Loucy (cell line): ENCODE measurements at regions not wholly inside any gene's neighbourhood (a gene's known extent, or its start where the extent isn't known, plus 50 kb on each side); places are given as distances from the start of the nearest gene placed in this dataset.
"Not testable (repeated sequence)": the region's sequence is repeated elsewhere in the genome, so short reads cannot be mapped to it uniquely, and the experiment has no call there.

ENCODE experiments used
- H2AFZ ChIP-seq: fragments of 200-600 bp; sonication (generic); 2 replicates; pipeline ENCODE4 v1.6.0; 2016; ENCODE audit warnings: antibody characterized with exemption, mild to moderate bottlenecking, low read length, moderate library complexity
- H3F3A ChIP-seq: fragments of 200-600 bp; 2 replicates; pipeline ENCODE4 v1.6.0; 2016; ENCODE audit warnings: antibody characterized with exemption, low read depth, mild to moderate bottlenecking
- H3K27me3 ChIP-seq: fragments of 200-600 bp; sonication (generic); 2 replicates; pipeline ENCODE4 v1.6.1; 2014; ENCODE audit warnings: low read length, mild to moderate bottlenecking; ENCODE audit not compliant: insufficient read depth, poor library complexity, severe bottlenecking
- H3K36me3 ChIP-seq: fragments of 200-600 bp; sonication (generic); 2 replicates; pipeline ENCODE4 v1.6.1; 2016; ENCODE audit warnings: low read length; ENCODE audit not compliant: insufficient read depth
- H3K4me1 ChIP-seq: fragments of 200-600 bp; sonication (generic); 2 replicates; pipeline ENCODE4 v1.5.1; 2014; ENCODE audit warnings: low read length, mild to moderate bottlenecking; ENCODE audit not compliant: insufficient read depth, poor library complexity, severe bottlenecking
- H3K4me2 ChIP-seq: fragments of 200-600 bp; sonication (generic); 2 replicates; pipeline ENCODE4 v1.6.0; 2014; ENCODE audit warnings: antibody characterized with exemption, low read length, low read depth, mild to moderate bottlenecking; ENCODE audit not compliant: poor library complexity, severe bottlenecking
- H3K4me3 ChIP-seq: fragments of 200-600 bp; sonication (generic); 2 replicates; pipeline ENCODE4 v1.5.1; 2014; ENCODE audit warnings: low read length, mild to moderate bottlenecking, mixed read lengths; ENCODE audit not compliant: poor library complexity, severe bottlenecking
- H3K79me2 ChIP-seq: fragments of 200-600 bp; sonication (generic); 2 replicates; pipeline ENCODE4 v1.6.1; 2014; ENCODE audit warnings: low read length; ENCODE audit not compliant: insufficient read depth
- H3K9ac ChIP-seq: fragments of 200-600 bp; sonication (generic); 2 replicates; pipeline ENCODE4 v1.6.0; 2014; ENCODE audit warnings: mild to moderate bottlenecking, low read depth, low read length, moderate library complexity; ENCODE audit not compliant: poor library complexity, severe bottlenecking
- H3K9me2 ChIP-seq: fragments of 200-600 bp; sonication (generic); replicated peaks from 2 replicates; pipeline ENCODE4 v1.6.1; 2016; ENCODE audit warnings: low read depth, low read length, mixed read lengths
- H3K9me3 ChIP-seq: fragments of 200-600 bp; sonication (generic); 2 replicates; pipeline ENCODE4 v1.6.1; 2014; ENCODE audit warnings: mild to moderate bottlenecking, antibody characterized with exemption, low read length, low read depth; ENCODE audit not compliant: insufficient read depth
- H4K20me1 ChIP-seq: fragments of 200-600 bp; sonication (generic); 2 replicates; pipeline ENCODE4 v1.6.0; 2014; ENCODE audit warnings: antibody characterized with exemption, low read length, mild to moderate bottlenecking; ENCODE audit not compliant: insufficient read depth, poor library complexity, severe bottlenecking
- CTCF ChIP-seq: fragments of 200-600 bp; sonication (generic); conservative IDR thresholded peaks from 2 replicates; pipeline ENCODE4 v1.5.1; 2014; ENCODE audit warnings: mild to moderate bottlenecking, antibody characterized with exemption, low read length
- EZH2phosphoT487 ChIP-seq: fragments of 200-600 bp; IDR thresholded peaks from 2 replicates; pipeline ENCODE4 v1.6.1; 2018; ENCODE audit warnings: antibody characterized with exemption, mild to moderate bottlenecking, moderate library complexity, borderline replicate concordance

DNA sequence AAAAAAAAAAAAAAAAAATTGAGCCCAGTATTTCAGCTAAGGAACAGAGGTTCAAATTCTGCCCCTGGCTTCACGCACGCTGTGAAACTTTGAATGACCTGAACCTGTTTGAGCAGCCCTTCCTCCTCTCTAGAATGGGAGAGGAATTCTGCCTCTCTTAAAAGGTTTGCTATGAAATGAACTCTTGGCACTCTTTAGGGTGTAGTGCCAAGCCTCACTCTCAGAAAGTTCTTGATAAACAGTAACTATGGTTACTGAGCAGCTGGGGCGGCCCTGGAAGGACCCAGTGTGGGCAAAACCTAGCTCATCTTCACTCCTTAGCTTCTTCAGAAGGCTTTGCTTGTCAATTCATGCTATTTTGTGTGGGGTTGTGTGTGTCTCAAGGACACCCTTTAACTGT is 73.7 kb downstream of the GEMIN8 start:
- Histone ChIP-seq H3K4me1 (no peaks in the 10 kb centered on the region), H3F3A (no peaks in the 10 kb centered on the region), H3K9me2 (no peaks in the 10 kb centered on the region), H4K20me1 (no peaks in the 10 kb centered on the region), H3K9ac (no peak overlapping the region), H2AFZ (no peak overlapping the region), H3K4me2 (no peak overlapping the region), H3K79me2 (no peaks in the 10 kb centered on the region), H3K9me3 (no peaks in the 10 kb centered on the region), H3K27me3 (no peaks in the 10 kb centered on the region), H3K4me3 (no peak overlapping the region), H3K36me3 (no peaks in the 10 kb centered on the region)
- TF ChIP-seq CTCF: no peak
- TF ChIP-seq EZH2phosphoT487: no peak

- Histone ChIP-seq H2AFZ (no peak overlapping the region), H3K4me3 (no peak overlapping the region), H3K27me3 (no peaks in the 10 kb centered on the region), H3K36me3 (no peaks in the 10 kb centered on the region), H3K4me1 (no peaks in the 10 kb centered on the region), H3K9me2 (no peaks in the 10 kb centered on the region), H3K4me2 (no peak overlapping the region), H3F3A (no peaks in the 10 kb centered on the region), H3K9ac (no peak overlapping the region), H3K79me2 (no peaks in the 10 kb centered on the region), H4K20me1 (no peaks in the 10 kb centered on the region), H3K9me3 (no peaks in the 10 kb centered on the region)
- no peak for TF ChIP-seq EZH2phosphoT487
- no peak for TF ChIP-seq CTCF
Measured at GRCh38 chrX:13955095-13955647, 74.5 kb downstream of the GEMIN8 start.

DNA sequence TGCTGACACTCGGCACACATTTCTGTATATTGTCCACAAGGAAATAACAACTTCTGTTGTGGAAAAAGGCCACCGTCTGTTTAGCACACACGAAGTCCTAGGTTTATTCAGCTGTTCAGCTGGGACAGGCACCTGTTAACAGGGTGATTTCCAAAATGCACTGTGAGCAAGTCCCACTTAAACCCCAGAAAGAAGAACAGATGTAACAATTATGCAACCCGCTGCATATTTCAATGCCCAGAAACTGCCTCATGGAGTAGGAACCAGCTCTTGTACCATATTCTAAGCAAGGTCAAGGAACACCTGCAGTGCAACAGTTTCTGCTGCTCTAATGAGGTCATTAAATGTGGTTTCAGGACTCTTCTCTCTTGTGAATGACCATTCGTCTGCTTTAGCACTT is 77.1 kb downstream of the GEMIN8 start:
- no peaks in the 10 kb centered on the region for H3K36me3 ChIP-seq
- H3K9me2 ChIP-seq: no peaks in the 10 kb centered on the region
- H4K20me1 ChIP-seq: no peaks in the 10 kb centered on the region
- no peaks in the 10 kb centered on the region for H3K9me3 ChIP-seq
- no peak overlapping the region for H3K9ac ChIP-seq
- H2AFZ ChIP-seq: no peak overlapping the region
- no peaks in the 10 kb centered on the region for H3F3A ChIP-seq
- no peak overlapping the region for H3K4me2 ChIP-seq
- no peaks in the 10 kb centered on the region for H3K27me3 ChIP-seq
- TF ChIP-seq EZH2phosphoT487 (no peak), CTCF (no peak)
- H3K4me3 ChIP-seq: no peak overlapping the region
- no peaks in the 10 kb centered on the region for H3K4me1 ChIP-seq
- H3K79me2 ChIP-seq: no peaks in the 10 kb centered on the region

DNA sequence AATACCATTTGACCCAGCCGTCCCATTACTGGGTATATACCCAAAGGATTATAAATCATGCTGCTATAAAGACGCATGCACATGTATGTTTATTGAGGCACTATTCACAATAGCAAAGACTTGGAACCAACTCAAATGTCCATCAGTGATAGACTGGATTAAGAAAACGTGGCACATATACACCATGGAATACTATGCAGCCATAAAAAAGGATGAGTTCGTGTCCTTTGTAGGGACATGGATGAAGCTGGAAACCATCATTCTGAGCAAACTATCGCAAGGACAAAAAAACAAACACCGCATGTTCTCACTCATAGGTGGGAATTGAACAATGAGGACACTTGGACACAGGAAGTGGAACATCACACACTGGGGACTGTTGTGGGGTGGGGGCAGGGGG is 83.5 kb downstream of the GEMIN8 start:
- H3K4me2 ChIP-seq, H3F3A ChIP-seq, H3K4me1 ChIP-seq, H2AFZ ChIP-seq, H4K20me1 ChIP-seq, H3K9me2 ChIP-seq, H3K36me3 ChIP-seq, H3K9ac ChIP-seq, H3K79me2 ChIP-seq, H3K27me3 ChIP-seq, H3K9me3 ChIP-seq, H3K4me3 ChIP-seq: not testable (repeated sequence)

DNA sequence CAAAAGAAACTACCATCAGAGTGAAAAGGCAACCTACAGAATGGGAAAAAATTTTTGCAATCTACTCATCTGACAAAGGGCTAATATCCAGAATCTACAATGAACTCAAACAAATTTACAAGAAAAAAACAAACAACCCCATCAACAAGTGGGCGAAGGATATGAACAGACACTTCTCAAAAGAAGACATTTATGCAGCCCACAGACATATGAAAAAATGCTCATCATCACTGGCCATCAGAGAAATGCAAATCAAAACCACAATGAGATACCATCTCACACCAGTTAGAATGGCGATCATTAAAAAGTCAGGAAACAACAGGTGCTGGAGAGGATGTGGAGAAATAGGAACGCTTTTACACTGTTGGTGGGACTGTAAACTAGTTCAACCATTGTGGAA is 83.9 kb downstream of the GEMIN8 start:
- not testable (repeated sequence) for H3K27me3 ChIP-seq, H3K9me2 ChIP-seq, H3K9ac ChIP-seq, H3K4me3 ChIP-seq, H3K4me1 ChIP-seq, H4K20me1 ChIP-seq, H3K4me2 ChIP-seq, H3F3A ChIP-seq, H3K79me2 ChIP-seq, H3K36me3 ChIP-seq, H2AFZ ChIP-seq, H3K9me3 ChIP-seq
